HT-29 (cell line): ENCODE measurements at regions not wholly inside any gene's neighbourhood (a gene's known extent, or its start where the extent isn't known, plus 50 kb on each side); places are given as distances from the start of the nearest gene placed in this dataset.

ENCODE experiments used
- DNase-seq: peaks from one replicate; pipeline ENCODE4 v3.0.0-alpha.2; 2015; ENCODE audit warnings: low spot score

GRCh38 chr5:76030343-76030742 is 52.8 kb upstream of the SV2C start:
- DNase-seq, result no peak

GRCh38 chr5:76029739-76030138 is 53.4 kb upstream of the SV2C start:
- no peak for DNase-seq

GRCh38 chr5:76025790-76026189 is 57.4 kb upstream of the SV2C start:
- no peak for DNase-seq

DNA sequence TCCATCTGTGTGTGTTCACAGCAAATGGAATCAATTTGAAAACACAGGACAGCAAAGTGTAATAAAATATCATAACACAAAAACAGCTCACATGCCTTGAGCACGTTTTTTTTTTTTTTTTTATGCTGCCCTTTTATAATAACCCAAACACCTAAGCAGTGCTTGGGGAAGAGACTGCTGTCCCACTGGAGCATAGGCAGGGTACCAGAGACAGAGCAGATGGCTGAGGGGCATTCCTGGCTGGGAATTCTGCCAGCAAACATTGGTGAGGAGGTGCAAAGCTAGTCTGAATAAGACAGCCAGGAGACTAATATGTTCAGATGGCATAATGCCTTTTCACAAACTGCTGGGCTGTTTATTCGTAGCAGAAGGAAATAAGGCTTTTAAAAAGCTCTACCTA is 58.1 kb upstream of the SV2C start:
- no peak for DNase-seq

DNA sequence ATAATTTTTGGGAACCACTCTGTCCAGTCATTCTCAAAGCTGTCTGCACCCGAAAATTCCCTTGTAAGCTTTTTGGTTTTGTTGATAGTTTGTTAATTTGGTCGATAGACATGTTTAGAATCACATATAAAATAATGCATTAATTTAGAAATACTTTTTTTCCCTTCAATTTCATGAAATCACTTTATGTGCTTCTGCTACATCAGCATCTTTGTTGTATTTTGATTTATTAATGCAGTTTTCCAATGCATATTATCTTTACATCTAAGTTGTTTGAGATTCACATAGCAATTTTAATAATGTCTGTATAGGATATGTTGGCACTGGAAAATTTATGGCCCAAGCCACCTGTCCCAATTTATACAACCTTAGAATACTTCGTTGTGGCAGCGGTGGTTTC is 60.6 kb upstream of the SV2C start:
- DNase-seq, result no peak

DNA sequence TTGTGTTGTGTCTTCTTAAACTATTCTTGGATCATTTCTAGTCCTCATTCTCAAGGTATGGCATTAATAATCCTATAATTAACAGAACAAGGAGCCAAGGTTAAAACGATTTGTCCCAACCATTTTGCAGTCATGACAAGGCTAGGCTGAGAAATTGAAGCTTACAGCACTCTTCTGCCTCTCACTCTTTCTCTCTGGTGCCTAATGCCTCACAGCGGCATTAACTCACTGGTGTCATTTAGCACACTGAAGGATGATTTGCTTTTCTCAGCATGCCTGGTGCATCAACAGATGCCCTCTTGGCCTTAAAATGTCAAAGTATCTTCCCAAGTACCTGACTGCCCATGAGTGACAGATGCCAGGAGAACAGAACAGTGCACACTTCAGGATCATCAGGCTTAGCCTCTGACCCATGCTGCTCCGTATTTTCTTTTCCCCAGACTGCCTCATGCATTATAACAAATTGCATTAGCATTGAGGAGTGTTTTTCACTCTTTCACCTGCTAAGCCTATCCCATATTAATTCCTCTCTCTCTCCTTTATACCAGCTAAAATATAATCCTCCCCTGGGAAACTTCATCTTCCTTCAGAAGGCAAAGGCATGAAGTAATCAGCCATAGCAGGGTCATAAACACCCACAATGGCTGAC is 61.1 kb upstream of the SV2C start:
- no peak for DNase-seq

- peak; percentile 15 for DNase-seq
Observed at GRCh38 chr5:76016258-76016657, 66.9 kb upstream of the SV2C start.

- DNase-seq, result no peak
Observed at GRCh38 chr5:76014005-76014404, 69.2 kb upstream of the SV2C start.

GRCh38 chr5:76007904-76008303 is 75.3 kb upstream of the SV2C start:
- DNase-seq, result no peak

- DNase-seq, result no peak
Observed at GRCh38 chr5:76000582-76000981, 82.6 kb upstream of the SV2C start.

GRCh38 chr5:75993643-75994520 is 89.3 kb upstream of the SV2C start:
- no peak for DNase-seq

GRCh38 chr5:75993183-75993582 is 90.0 kb upstream of the SV2C start:
- DNase-seq, result no peak

GRCh38 chr5:75992753-75993152 is 90.4 kb upstream of the SV2C start:
- no peak for DNase-seq

DNA sequence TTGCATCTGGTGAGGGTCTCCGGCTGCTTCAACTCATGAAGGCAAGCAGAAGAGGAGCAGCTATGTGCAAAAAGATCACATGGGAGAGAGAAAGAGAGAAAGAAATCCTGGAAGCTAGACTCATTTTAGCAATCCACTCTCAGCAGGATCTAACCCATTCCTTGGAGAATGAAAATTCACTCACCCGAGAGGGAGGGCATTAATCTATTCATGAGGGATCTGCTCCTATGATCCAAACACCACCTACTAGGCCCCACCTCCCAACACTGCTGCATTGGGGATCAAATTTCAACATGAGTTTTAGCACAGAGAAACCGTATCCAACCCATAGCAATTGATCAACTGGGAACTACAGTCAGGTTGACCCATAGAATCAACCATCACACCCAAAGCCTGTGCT is 98.1 kb upstream of the SV2C start:
- DNase-seq, result no peak

DNA sequence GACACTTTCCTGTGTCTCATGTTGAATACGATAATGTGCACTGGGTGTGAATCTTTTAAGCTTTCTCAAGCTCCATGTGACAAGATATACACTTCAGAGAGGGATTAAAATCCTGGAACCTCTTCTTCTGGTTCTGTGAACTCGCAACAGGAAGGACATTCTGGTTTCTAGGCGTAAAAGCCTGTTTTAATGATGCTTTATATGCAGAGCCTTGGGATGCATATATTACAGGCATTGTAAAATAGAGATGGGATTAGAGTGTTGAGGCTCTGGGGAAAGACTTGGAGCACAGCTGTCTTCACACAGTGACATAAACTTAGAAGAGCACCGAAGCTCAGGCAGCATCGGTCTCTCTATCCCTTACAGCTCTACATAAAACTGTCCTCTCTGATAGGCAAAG is 107.7 kb upstream of the SV2C start:
- no peak for DNase-seq

GRCh38 chr5:75965292-75965691 is 117.9 kb upstream of the SV2C start:
- no peak for DNase-seq

DNA sequence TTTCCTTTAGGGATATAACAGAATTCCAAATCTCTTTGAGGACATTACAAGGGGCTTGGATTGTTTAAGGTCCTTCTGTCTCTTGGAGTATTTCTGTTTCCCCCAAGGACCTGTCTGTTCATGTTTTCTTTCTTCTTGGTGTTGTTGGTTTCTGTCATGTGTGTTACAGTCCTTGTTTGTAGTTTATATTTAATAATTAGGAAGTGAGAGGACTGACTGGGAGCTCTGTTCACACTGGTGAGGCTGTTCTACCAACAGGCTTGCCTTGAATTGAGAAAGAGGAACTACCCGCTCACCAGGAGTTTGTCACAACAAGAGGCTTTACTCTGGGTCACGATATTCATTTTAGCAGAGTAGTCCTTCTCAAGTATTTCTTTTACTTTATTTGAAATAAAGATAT is 119.2 kb upstream of the SV2C start:
- DNase-seq, result no peak

- DNase-seq, result no peak
Observed at GRCh38 chr5:75963554-75963953, 119.6 kb upstream of the SV2C start.

GRCh38 chr5:75961818-75962217 is 121.4 kb upstream of the SV2C start:
- DNase-seq, result no peak

DNA sequence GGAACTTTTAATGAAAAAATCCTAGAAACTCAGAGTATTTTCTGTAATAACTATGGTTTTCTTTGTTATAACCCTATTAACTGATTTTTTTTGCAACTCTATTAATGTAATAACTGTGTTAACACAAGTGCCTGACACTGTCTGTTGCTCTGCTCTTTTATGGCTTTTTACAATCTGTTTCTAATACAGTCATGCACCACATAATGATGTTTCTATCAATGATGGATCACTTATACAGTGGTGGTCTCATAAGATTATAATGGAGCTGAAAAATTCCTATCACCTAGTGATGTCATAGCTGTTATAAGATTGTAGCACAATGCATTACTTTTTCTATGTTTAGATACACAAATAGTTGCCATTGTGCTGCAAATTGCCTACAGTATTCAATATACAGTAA is 123.1 kb upstream of the SV2C start:
- no peak for DNase-seq

DNA sequence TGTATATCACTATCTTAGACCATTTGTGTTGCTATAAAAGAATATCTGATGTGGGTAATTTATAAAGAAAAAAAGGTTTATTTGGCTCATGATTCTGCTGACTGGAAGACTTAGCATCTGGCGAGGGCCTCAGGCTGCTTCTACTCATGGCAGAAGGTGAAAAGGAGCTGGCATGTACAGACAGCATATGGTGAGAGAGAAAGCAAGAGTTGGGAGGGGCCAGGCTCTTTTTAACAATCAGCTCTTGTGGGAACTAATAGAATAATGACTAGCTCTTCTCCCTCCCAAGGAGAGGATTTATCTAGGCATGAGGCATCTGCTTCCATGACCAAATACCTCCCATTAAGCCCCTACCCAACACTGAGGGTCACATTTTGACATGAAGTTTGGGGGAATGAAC is 130.2 kb upstream of the SV2C start:
- DNase-seq, result no peak

GRCh38 chr5:75952291-75952690 is 130.9 kb upstream of the SV2C start:
- DNase-seq, result no peak

- no peak for DNase-seq
Observed at GRCh38 chr5:75951716-75952115, 131.5 kb upstream of the SV2C start.
